ENCODE measurements at regions not wholly inside any gene's neighbourhood (a gene's known extent, or its start where the extent isn't known, plus 50 kb on each side); places are given as distances from the start of the nearest gene placed in this dataset.

DNA sequence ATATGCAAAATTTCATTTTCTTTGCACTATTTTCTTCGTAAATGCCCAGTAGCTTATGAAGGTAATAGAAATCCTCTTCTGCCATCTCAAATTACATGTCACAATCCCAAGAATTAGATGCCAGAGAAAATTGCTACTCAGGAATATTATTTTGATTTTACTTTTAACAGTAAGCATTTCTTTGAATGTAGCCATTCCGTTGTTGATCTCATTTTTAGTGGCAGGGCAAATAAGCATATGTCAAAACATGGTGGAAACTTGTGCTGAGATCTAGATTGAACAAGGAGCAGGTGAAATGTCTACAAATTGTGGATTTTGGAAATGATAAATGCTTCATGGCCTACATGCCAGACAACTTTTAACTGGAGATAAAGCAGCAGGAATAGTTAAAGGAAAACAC lies 291.8 kb downstream of the SDHAF3 start:
- H3K4me1 ChIP-seq (ENCODE audit: control insufficient read depth in 4 of 4, insufficient read depth in 4 of 4, low read length in 3 of 4): no peaks in the 10 kb centered on the region
- no peaks in the 10 kb centered on the region for H3K9me3 ChIP-seq (ENCODE audit: control insufficient read depth in 4 of 4, low read length in 3 of 4)
- WGBS: 86% methylated on average over 2 of the region's 2 CpGs
- no peak overlapping the region for H3K27ac ChIP-seq (ENCODE audit: low read depth in 1 of 2, low read length in 2 of 2)
- no peaks in the 10 kb centered on the region for H3K36me3 ChIP-seq (ENCODE audit: control insufficient read depth in 4 of 4, insufficient read depth in 3 of 4, low read depth in 1 of 4, low read length in 3 of 4)
- no peak for DNase-seq (ENCODE audit: low spot score)
- peaks cover 0 to 3% (median 0%) of the 10 kb centered on the region in 4 donors for H3K27me3 ChIP-seq (ENCODE audit: control insufficient read depth in 4 of 4, insufficient read depth in 4 of 4, low read length in 3 of 4)
- TF ChIP-seq SP1 (IDR thresholded peaks at IDR 0.05) (no peak), GABPA (IDR thresholded peaks at IDR 0.05 in 1 of 2, conservative IDR thresholded peaks at IDR 0.05 in 1 of 2) (no peak), HNF4A (conservative IDR thresholded peaks at IDR 0.05) (no peak), HNF4G (IDR thresholded peaks at IDR 0.05) (no peak), NR2F2 (IDR thresholded peaks at IDR 0.05) (no peak), ZBTB33 (IDR thresholded peaks at IDR 0.05) (no peak)
- no peak overlapping the region for H3K9ac ChIP-seq (ENCODE audit: low read depth in 1 of 2, low read length in 2 of 2)
- H3K4me3 ChIP-seq (ENCODE audit: low read depth in 1 of 3, low read length in 3 of 3): no peak overlapping the region

DNA sequence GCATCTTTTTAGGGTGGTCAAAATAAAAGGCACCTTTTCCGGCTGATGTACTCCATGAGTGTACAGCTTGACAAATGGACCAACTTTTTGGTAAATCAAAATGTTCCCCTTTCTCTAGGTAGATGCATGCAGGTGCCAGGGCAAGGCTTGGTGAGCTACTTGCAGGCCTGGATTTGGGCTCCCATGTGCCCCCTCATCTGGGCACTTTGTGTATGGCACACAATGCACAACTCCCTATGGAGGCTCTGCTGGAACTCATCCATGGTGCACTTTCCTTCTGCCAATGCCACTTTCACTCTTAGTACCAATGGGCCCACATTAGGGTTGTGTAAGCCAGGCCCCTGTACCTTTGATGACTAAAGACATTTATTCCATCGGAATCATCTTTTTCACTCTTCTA lies 300.8 kb downstream of the SDHAF3 start:
- 91% methylated on average over 2 of the region's 2 CpGs for WGBS

More for the DNA sequence above, 300.8 kb downstream of the SDHAF3 start:
- H3K36me3 ChIP-seq (ENCODE audit: control insufficient read depth in 4 of 4, insufficient read depth in 3 of 4, low read depth in 1 of 4, low read length in 3 of 4): no peaks in the 10 kb centered on the region
- H3K4me3 ChIP-seq (ENCODE audit: low read depth in 1 of 3, low read length in 3 of 3): no peak overlapping the region
- no peaks in the 10 kb centered on the region for H3K4me1 ChIP-seq (ENCODE audit: control insufficient read depth in 4 of 4, insufficient read depth in 4 of 4, low read length in 3 of 4)
- TF ChIP-seq FOXA1 (IDR thresholded peaks at IDR 0.05) (no peak), TAF1 (conservative IDR thresholded peaks at IDR 0.05) (no peak), SP1 (IDR thresholded peaks at IDR 0.05) (no peak), YY1 (IDR thresholded peaks at IDR 0.05) (no peak), JUND (IDR thresholded peaks at IDR 0.05) (no peak), ZBTB33 (IDR thresholded peaks at IDR 0.05) (no peak), FOXA2 (IDR thresholded peaks at IDR 0.05) (no peak), RAD21 (IDR thresholded peaks at IDR 0.05) (no peak), NR2F2 (IDR thresholded peaks at IDR 0.05) (no peak), HNF4A (conservative IDR thresholded peaks at IDR 0.05) (no peak), RXRA (IDR thresholded peaks at IDR 0.05) (no peak), GABPA (IDR thresholded peaks at IDR 0.05 in 1 of 2, conservative IDR thresholded peaks at IDR 0.05 in 1 of 2) (no peak), HNF4G (IDR thresholded peaks at IDR 0.05) (no peak), MAX (IDR thresholded peaks at IDR 0.05) (no peak), EGR1 (IDR thresholded peaks at IDR 0.05; ENCODE audit: low read depth in 2 of 2) (no peak)
- TF ChIP-seq, protein P1, sequence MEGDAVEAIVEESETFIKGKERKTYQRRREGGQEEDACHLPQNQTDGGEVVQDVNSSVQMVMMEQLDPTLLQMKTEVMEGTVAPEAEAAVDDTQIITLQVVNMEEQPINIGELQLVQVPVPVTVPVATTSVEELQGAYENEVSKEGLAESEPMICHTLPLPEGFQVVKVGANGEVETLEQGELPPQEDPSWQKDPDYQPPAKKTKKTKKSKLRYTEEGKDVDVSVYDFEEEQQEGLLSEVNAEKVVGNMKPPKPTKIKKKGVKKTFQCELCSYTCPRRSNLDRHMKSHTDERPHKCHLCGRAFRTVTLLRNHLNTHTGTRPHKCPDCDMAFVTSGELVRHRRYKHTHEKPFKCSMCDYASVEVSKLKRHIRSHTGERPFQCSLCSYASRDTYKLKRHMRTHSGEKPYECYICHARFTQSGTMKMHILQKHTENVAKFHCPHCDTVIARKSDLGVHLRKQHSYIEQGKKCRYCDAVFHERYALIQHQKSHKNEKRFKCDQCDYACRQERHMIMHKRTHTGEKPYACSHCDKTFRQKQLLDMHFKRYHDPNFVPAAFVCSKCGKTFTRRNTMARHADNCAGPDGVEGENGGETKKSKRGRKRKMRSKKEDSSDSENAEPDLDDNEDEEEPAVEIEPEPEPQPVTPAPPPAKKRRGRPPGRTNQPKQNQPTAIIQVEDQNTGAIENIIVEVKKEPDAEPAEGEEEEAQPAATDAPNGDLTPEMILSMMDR (IDR thresholded peaks at IDR 0.05; ENCODE audit: low read depth, low read length, missing input control): no peak
- TF ChIP-seq, protein P2, sequence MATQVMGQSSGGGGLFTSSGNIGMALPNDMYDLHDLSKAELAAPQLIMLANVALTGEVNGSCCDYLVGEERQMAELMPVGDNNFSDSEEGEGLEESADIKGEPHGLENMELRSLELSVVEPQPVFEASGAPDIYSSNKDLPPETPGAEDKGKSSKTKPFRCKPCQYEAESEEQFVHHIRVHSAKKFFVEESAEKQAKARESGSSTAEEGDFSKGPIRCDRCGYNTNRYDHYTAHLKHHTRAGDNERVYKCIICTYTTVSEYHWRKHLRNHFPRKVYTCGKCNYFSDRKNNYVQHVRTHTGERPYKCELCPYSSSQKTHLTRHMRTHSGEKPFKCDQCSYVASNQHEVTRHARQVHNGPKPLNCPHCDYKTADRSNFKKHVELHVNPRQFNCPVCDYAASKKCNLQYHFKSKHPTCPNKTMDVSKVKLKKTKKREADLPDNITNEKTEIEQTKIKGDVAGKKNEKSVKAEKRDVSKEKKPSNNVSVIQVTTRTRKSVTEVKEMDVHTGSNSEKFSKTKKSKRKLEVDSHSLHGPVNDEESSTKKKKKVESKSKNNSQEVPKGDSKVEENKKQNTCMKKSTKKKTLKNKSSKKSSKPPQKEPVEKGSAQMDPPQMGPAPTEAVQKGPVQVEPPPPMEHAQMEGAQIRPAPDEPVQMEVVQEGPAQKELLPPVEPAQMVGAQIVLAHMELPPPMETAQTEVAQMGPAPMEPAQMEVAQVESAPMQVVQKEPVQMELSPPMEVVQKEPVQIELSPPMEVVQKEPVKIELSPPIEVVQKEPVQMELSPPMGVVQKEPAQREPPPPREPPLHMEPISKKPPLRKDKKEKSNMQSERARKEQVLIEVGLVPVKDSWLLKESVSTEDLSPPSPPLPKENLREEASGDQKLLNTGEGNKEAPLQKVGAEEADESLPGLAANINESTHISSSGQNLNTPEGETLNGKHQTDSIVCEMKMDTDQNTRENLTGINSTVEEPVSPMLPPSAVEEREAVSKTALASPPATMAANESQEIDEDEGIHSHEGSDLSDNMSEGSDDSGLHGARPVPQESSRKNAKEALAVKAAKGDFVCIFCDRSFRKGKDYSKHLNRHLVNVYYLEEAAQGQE (IDR thresholded peaks at IDR 0.05): no peak
- TF ChIP-seq, protein P3, sequence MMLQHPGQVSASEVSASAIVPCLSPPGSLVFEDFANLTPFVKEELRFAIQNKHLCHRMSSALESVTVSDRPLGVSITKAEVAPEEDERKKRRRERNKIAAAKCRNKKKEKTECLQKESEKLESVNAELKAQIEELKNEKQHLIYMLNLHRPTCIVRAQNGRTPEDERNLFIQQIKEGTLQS (IDR thresholded peaks at IDR 0.05): no peak
- H3K27ac ChIP-seq (ENCODE audit: low read depth in 1 of 2, low read length in 2 of 2): no peak overlapping the region
- H3K27me3 ChIP-seq (ENCODE audit: control insufficient read depth in 4 of 4, insufficient read depth in 4 of 4, low read length in 3 of 4): peaks cover 0 to 4% (median 0%) of the 10 kb centered on the region in 4 donors
- no peaks in the 10 kb centered on the region for H3K9me3 ChIP-seq (ENCODE audit: control insufficient read depth in 4 of 4, low read length in 3 of 4)
- no peak for DNase-seq (ENCODE audit: low spot score)
- H3K9ac ChIP-seq (ENCODE audit: low read depth in 1 of 2, low read length in 2 of 2): no peak overlapping the region

Measured in liver (tissue), 8 donors.